GM19238 (cell line): ENCODE measurements at regions not wholly inside any gene's neighbourhood (a gene's known extent, or its start where the extent isn't known, plus 50 kb on each side); places are given as distances from the start of the nearest gene placed in this dataset.
"Not testable (repeated sequence)": the region's sequence is repeated elsewhere in the genome, so short reads cannot be mapped to it uniquely, and the experiment has no call there.

Experiments used
- DNase-seq: peaks from one replicate; pipeline ENCODE4 v3.0.0; 2011; ENCODE audit warnings: low spot score; ENCODE audit not compliant: insufficient read length

GRCh38 chr12:47488888-47489287 is 216.9 kb downstream of the RPAP3 start:
- no peak for DNase-seq

GRCh38 chr12:47481041-47481440 is 224.8 kb downstream of the RPAP3 start:
- no peak for DNase-seq

GRCh38 chr12:47478426-47478825 is 227.4 kb downstream of the RPAP3 start:
- DNase-seq: no peak

GRCh38 chr12:47473091-47473490 is 232.7 kb downstream of the RPAP3 start:
- no peak for DNase-seq

GRCh38 chr12:47470349-47470748 is 235.5 kb downstream of the RPAP3 start:
- DNase-seq: not testable (repeated sequence)

- not testable (repeated sequence) for DNase-seq
Measured at GRCh38 chr12:47463918-47464317, 241.9 kb downstream of the RPAP3 start.

- DNase-seq: no peak
Measured at GRCh38 chr12:47458279-47458678, 247.6 kb downstream of the RPAP3 start.

GRCh38 chr12:47449797-47450196 is 256.0 kb downstream of the RPAP3 start:
- no peak for DNase-seq

GRCh38 chr12:47442310-47442709 is 263.5 kb downstream of the RPAP3 start:
- DNase-seq: no peak

- no peak for DNase-seq
Measured at GRCh38 chr12:47441490-47441889, 264.3 kb downstream of the RPAP3 start.

GRCh38 chr12:47438175-47438574 is 267.7 kb downstream of the RPAP3 start:
- no peak for DNase-seq

GRCh38 chr12:47437570-47437969 is 268.3 kb downstream of the RPAP3 start:
- no peak for DNase-seq

- DNase-seq: no peak
Measured at GRCh38 chr12:47433876-47434275, 272.0 kb downstream of the RPAP3 start.

GRCh38 chr12:47426678-47427309 is 279.0 kb downstream of the RPAP3 start:
- DNase-seq: not testable (repeated sequence)

GRCh38 chr12:47422611-47423010 is 283.2 kb downstream of the RPAP3 start:
- DNase-seq: no peak

GRCh38 chr12:47419497-47419896 is 286.3 kb downstream of the RPAP3 start:
- no peak for DNase-seq

GRCh38 chr12:47417955-47418354 is 287.9 kb downstream of the RPAP3 start:
- no peak for DNase-seq

- DNase-seq: no peak
Measured at GRCh38 chr12:47417121-47417520, 288.7 kb downstream of the RPAP3 start.

- no peak for DNase-seq
Measured at GRCh38 chr12:47415054-47415453, 290.8 kb downstream of the RPAP3 start.

GRCh38 chr12:47414511-47414910 is 291.3 kb downstream of the RPAP3 start:
- DNase-seq: no peak

- DNase-seq: no peak
Measured at GRCh38 chr12:47413806-47414205, 292.0 kb downstream of the RPAP3 start.

- no peak for DNase-seq
Measured at GRCh38 chr12:47412601-47413236, 293.1 kb downstream of the RPAP3 start.

GRCh38 chr12:47411966-47412365 is 293.9 kb downstream of the RPAP3 start:
- DNase-seq: no peak
